HL-60 (cell line): ENCODE measurements at regions not wholly inside any gene's neighbourhood (a gene's known extent, or its start where the extent isn't known, plus 50 kb on each side); places are given as distances from the start of the nearest gene placed in this dataset.

Experiments
- CTCF ChIP-seq: IDR thresholded peaks from one replicate; pipeline ENCODE4 v1.5.1; 2011; ENCODE audit warnings: low read length, control low read depth, inconsistent platforms; ENCODE audit not compliant: insufficient read depth
- POLR2AphosphoS5 ChIP-seq: IDR thresholded peaks from 2 replicates; pipeline ENCODE4 v1.6.1; 2012; ENCODE audit warnings: low read depth

GRCh38 chr4:71188951-71189350, 149.9 kb upstream of the SLC4A4 start:
- TF ChIP-seq CTCF: no peak
- no peak for TF ChIP-seq POLR2AphosphoS5
